GM10847 (cell line): ENCODE measurements at regions not wholly inside any gene's neighbourhood (a gene's known extent, or its start where the extent isn't known, plus 50 kb on each side); places are given as distances from the start of the nearest gene placed in this dataset.

Experiments used
- POLR2A ChIP-seq: IDR thresholded peaks from 2 replicates; pipeline ENCODE4 v1.6.1; 2011; ENCODE audit not compliant: insufficient read length; ENCODE audit errors: extremely low read depth

- TF ChIP-seq POLR2A = no peak
These were observed 236.8 kb downstream of the KLF13 start for GRCh38 chr15:31563421-31563820.

GRCh38 chr15:31567861-31568260 is 241.2 kb downstream of the KLF13 start:
- TF ChIP-seq POLR2A = no peak

DNA sequence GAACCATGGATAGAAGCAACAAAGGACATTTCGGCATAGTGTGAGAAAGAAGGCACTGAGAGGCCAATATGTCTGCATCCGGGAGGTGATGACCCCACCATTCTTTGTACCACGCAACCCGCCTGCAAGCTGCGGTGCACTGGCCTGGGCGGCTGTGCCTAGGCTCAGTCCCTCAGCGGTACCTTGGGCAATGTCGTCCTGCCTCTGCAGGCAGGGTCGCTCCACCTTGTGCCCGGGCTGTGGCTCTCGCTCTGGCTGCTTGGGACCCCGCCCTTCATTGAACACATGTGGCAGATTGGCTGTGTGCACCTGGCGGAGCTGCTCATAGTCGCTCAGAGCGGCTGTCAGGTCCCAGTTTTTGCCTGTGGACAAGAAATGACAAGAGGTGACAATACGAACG is 243.2 kb downstream of the KLF13 start:
- no peak for TF ChIP-seq POLR2A

GRCh38 chr15:31570591-31570990 is 244.0 kb downstream of the KLF13 start:
- TF ChIP-seq POLR2A = no peak

- TF ChIP-seq POLR2A = no peak
These were observed 245.0 kb downstream of the KLF13 start for GRCh38 chr15:31571676-31572075.

GRCh38 chr15:31573759-31574158 is 247.1 kb downstream of the KLF13 start:
- TF ChIP-seq POLR2A = no peak

GRCh38 chr15:31574766-31575165 is 248.1 kb downstream of the KLF13 start:
- TF ChIP-seq POLR2A = no peak

DNA sequence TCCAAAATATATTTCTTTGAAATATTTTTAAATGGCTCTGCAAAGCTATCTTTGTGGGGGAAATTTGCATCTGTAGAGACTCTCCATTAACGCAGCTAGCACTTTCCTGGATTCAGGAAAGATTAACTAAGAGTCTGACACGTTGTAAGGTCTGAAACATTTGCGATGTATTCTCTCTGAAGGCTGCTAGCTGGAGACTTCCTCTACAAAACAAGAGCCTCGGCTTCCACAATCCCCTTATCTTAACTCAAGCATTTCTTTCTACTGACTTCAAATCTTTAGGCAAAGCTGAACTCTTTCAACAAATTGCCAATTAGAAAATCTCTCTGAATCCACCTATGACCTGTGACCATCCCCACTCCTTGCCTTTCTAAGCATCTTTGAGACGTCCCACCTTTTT is 250.5 kb downstream of the KLF13 start:
- TF ChIP-seq POLR2A = no peak

- TF ChIP-seq POLR2A = no peak
These were observed 252.6 kb downstream of the KLF13 start for GRCh38 chr15:31579282-31579681.

- no peak for TF ChIP-seq POLR2A
These were observed 253.3 kb downstream of the KLF13 start for GRCh38 chr15:31579976-31580375.

DNA sequence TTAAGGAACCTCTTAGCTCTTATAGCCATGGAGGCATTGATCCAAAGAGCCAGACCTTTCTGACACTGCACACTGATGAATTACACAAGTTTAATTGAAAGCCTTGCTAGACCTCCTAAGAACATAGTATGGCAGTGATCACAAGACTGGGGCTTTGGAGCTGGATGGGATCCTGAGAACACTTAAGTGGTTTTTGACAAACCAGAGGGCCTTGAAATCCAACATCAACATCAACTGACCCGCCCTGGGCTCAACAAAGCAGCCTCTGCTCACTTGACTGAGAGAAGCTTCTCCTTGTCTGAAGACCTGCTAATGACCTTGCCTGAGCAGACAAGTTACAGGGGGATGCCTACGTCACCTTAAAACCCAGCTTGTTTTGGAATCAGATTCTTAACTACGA is 257.6 kb downstream of the KLF13 start:
- TF ChIP-seq POLR2A = no peak

- no peak for TF ChIP-seq POLR2A
These were observed 258.6 kb downstream of the KLF13 start for GRCh38 chr15:31585240-31585639.

DNA sequence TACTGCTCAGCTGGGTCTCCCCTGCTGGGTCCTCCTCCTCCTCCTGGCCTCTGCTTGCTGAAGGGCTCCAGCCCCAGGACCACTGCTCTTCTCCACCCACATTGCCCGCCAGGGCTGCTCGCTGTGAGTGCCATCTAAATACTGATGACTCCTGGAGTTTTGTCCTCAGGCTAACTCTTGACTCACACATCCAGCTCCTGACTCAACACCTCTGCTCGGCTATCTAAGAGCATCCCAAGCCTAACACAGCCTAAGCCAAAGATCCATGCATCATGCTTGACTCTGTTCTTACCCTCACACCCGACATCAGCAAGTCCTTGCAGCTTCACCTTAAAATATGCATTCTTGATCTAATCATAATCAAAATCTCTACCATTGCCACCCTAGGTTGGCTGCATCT is 260.2 kb downstream of the KLF13 start:
- TF ChIP-seq POLR2A = no peak

GRCh38 chr15:31587583-31587982 is 260.9 kb downstream of the KLF13 start:
- TF ChIP-seq POLR2A = no peak

DNA sequence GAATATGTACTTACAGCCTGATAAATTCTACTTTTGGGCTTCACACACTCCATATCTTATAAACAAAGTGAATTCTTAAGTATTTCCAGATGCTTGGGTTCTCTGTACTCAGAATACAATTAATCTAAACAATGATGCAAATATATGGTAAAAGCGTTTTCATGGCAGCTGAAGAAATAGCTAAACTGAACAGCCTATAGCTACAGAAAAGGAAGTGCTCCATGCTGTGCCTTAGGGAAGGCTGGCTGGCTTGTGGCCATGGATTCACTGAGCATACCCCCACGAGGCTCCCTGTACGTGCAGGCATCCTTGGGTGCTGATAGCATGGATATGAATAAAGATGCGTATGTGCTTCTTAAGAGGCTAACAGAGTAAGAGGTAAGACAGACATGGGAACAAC is 264.0 kb downstream of the KLF13 start:
- TF ChIP-seq POLR2A = no peak

- no peak for TF ChIP-seq POLR2A
These were observed 265.3 kb downstream of the KLF13 start for GRCh38 chr15:31591908-31592307.

DNA sequence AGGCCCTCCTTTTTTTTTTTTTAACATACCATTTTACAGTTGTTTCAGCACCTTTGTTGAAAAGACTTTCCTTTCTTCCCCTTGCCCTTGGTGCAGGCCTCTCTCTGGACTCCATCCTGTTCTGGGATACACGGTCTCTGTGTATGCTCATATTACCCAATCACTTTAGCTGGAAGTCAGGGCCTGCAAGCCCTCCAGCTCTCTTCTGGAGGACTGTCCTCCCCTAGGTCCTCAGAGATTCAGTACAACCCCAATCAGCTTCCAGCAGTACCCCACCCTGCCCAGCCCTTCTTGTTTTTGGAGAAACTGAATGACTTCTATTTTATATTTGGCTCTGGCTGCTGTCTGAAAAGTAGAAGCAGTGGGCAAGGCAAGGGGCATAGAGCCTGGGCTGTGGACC is 270.8 kb downstream of the KLF13 start:
- TF ChIP-seq POLR2A = no peak

- TF ChIP-seq POLR2A = no peak
These were observed 272.0 kb downstream of the KLF13 start for GRCh38 chr15:31598620-31599019.

GRCh38 chr15:31605467-31605931 is 278.9 kb downstream of the KLF13 start:
- TF ChIP-seq POLR2A = no peak

GRCh38 chr15:31606194-31606669 is 279.6 kb downstream of the KLF13 start:
- no peak for TF ChIP-seq POLR2A
